ENCODE measurements at regions not wholly inside any gene's neighbourhood (a gene's known extent, or its start where the extent isn't known, plus 50 kb on each side); places are given as distances from the start of the nearest gene placed in this dataset.

DNA sequence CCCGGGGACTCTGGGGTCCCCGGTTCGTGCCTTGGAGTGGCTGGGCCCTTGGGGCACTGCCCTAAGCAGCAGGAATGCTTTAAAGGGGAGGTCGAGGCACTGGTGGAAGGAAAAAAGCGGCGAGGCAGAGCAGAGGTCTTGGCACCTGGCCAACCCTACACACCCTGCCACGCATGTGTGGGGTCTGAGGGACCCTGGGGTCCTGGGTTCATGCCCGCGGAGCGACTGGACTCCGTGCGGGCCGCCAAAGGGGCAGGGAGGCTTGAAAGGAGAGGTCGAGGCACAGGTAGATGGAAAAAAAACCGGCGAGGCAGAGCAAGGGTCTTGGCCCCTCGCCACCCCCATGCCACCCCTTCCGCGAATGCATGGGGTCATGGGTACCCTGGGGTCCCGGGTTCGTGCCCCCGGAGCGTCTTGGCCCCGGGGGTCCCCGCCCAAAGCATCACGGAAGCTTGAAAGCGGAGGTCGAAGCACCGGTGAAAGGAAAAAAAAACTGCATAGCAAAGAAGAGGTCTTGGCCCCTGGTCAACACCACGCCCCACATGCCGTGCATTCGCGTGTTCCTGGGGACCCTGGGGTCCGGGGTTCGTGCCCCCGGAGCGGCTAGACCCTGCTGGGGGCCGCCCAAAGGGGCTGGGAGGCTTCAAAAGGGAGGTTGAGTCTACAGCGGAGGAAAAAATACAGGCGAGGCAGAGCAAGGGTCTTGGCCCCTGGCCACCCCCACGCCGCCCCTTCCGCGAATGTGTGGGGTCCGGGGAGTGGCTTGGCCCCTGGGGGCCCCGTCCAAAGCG lies 312.9 kb downstream of the ALG10 start:
- TF ChIP-seq, protein P1, sequence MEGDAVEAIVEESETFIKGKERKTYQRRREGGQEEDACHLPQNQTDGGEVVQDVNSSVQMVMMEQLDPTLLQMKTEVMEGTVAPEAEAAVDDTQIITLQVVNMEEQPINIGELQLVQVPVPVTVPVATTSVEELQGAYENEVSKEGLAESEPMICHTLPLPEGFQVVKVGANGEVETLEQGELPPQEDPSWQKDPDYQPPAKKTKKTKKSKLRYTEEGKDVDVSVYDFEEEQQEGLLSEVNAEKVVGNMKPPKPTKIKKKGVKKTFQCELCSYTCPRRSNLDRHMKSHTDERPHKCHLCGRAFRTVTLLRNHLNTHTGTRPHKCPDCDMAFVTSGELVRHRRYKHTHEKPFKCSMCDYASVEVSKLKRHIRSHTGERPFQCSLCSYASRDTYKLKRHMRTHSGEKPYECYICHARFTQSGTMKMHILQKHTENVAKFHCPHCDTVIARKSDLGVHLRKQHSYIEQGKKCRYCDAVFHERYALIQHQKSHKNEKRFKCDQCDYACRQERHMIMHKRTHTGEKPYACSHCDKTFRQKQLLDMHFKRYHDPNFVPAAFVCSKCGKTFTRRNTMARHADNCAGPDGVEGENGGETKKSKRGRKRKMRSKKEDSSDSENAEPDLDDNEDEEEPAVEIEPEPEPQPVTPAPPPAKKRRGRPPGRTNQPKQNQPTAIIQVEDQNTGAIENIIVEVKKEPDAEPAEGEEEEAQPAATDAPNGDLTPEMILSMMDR (IDR thresholded peaks at IDR 0.05): no peak
- ATAC-seq (ENCODE audit: low FRiP score): no peak

DNA sequence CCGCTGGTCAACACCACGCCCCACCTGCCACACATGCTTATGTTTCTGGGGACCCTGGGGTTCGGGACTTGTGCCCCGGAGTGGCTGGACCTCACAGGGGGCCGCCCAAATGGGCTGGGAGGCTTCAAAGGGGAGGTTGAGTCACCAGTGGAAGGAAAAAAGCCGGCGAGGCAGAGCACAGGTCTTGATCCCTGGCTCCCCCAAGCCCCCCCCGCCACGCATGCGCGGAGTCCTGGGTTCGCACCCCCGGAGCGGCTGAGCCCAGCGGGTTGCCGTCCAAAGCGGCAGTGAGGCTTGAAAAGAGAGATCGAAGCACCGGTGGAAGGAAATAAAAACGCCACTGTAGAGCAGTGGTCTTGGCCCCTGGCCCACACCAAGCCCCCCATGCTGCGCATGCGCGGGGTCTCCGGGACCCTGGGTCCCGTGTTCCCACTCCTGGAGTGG lies 313.5 kb downstream of the ALG10 start:
- ATAC-seq (ENCODE audit: low FRiP score) (no peak), DNase-seq (ENCODE audit: low spot score) (no peak)
- TF ChIP-seq, protein P1 (IDR thresholded peaks at IDR 0.05): no peak

More for the DNA sequence above, 312.9 kb downstream of the ALG10 start:
- DNase-seq (ENCODE audit: low spot score): no peak

GRCh38 chr12:34336619-34337465 lies 314.5 kb downstream of the ALG10 start:
- ATAC-seq (ENCODE audit: low FRiP score) (no peak), DNase-seq (ENCODE audit: low spot score) (no peak)
- TF ChIP-seq, protein P1 (IDR thresholded peaks at IDR 0.05): no peak

- TF ChIP-seq, protein P1 (IDR thresholded peaks at IDR 0.05): no peak
- ATAC-seq (ENCODE audit: low FRiP score): no peak
- DNase-seq (ENCODE audit: low spot score): no peak
Measured at GRCh38 chr12:34338751-34339150, 316.5 kb downstream of the ALG10 start.

DNA sequence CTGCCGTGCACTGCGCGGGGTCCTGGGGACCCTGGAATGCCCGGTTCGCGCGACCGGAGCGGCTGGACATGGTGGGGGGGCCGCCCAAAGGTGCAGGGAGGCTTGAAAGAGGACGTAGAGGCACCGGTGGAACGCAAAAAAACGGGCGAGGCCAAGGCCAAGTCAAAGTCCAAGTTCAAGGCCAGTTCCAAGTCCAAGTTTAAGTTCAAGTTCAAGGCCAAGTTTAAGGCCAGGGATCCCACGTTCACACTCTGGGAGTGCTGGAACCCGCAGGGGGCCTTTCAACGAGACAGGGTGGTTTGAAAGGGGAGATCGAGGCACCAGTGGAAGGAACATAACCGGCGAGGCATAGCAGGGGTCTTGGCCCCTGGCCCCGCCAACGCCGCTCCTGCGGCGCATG lies 317.6 kb downstream of the ALG10 start:
- no peak for ATAC-seq (ENCODE audit: low FRiP score)
- DNase-seq (ENCODE audit: low spot score): no peak
- TF ChIP-seq, protein P1 (IDR thresholded peaks at IDR 0.05): no peak

GRCh38 chr12:34340534-34341361 lies 318.5 kb downstream of the ALG10 start:
- ATAC-seq (ENCODE audit: low FRiP score) (no peak), DNase-seq (ENCODE audit: low spot score) (no peak)
- TF ChIP-seq, protein P1 (IDR thresholded peaks at IDR 0.05): no peak
